Endothelial cell (in vitro differentiated cells): ENCODE measurements at regions not wholly inside any gene's neighbourhood (a gene's known extent, or its start where the extent isn't known, plus 50 kb on each side); places are given as distances from the start of the nearest gene placed in this dataset.

Experiments used
- DNase-seq: peaks from one replicate; pipeline ENCODE4 v3.0.0; 2021; ENCODE audit warnings: low spot score
- H3K27ac Mint-ChIP-seq: one replicate; pipeline ENCODE4 v1.8.0; 2021; ENCODE audit warnings: mixed read lengths, inconsistent platforms; ENCODE audit not compliant: unreplicated experiment
- H3K27me3 Mint-ChIP-seq: one replicate; pipeline ENCODE4 v1.8.0; 2021; ENCODE audit warnings: mild to moderate bottlenecking, moderate library complexity, mixed read lengths, inconsistent platforms; ENCODE audit not compliant: unreplicated experiment
- H3K36me3 Mint-ChIP-seq: one replicate; pipeline ENCODE4 v1.8.0; 2021; ENCODE audit warnings: mild to moderate bottlenecking, low read depth, mixed read lengths, inconsistent platforms; ENCODE audit not compliant: unreplicated experiment
- H3K4me1 Mint-ChIP-seq: one replicate; pipeline ENCODE4 v1.8.0; 2021; ENCODE audit warnings: mild to moderate bottlenecking, mixed read lengths, inconsistent platforms; ENCODE audit not compliant: unreplicated experiment
- H3K4me3 Mint-ChIP-seq: one replicate; pipeline ENCODE4 v1.8.0; 2021; ENCODE audit warnings: mild to moderate bottlenecking, mixed read lengths, inconsistent platforms; ENCODE audit not compliant: unreplicated experiment
- H3K9me3 Mint-ChIP-seq: one replicate; pipeline ENCODE4 v1.8.0; 2021; ENCODE audit warnings: mixed read lengths, inconsistent platforms; ENCODE audit not compliant: unreplicated experiment
- CTCF ChIP-seq: fragments of 200-600 bp; sonication (generic); IDR thresholded peaks from one replicate; pipeline ENCODE4 v1.5.0; 2021; ENCODE audit warnings: antibody characterized with exemption; ENCODE audit not compliant: unreplicated experiment

- DNase-seq: no peak
- no peak overlapping the region for H3K27ac Mint-ChIP-seq
- no peaks in the 10 kb centered on the region for H3K4me1 Mint-ChIP-seq
- TF ChIP-seq CTCF: no peak
- no peaks in the 10 kb centered on the region for H3K9me3 Mint-ChIP-seq
- peaks cover 3% of the 10 kb centered on the region for H3K27me3 Mint-ChIP-seq
- H3K36me3 Mint-ChIP-seq: no peaks in the 10 kb centered on the region
- no peak overlapping the region for H3K4me3 Mint-ChIP-seq
Observed at GRCh38 chr7:131787101-131787500, 230.7 kb upstream of the PODXL start.

GRCh38 chr7:131786204-131786603 is 229.8 kb upstream of the PODXL start:
- Mint-ChIP-seq H3K4me3 (no peak overlapping the region), H3K4me1 (no peaks in the 10 kb centered on the region), H3K36me3 (no peaks in the 10 kb centered on the region), H3K9me3 (no peaks in the 10 kb centered on the region), H3K27me3 (peaks cover under 1% of the 10 kb centered on the region), H3K27ac (no peak overlapping the region)
- DNase-seq: no peak
- TF ChIP-seq CTCF: no peak

GRCh38 chr7:131778601-131779000 is 222.2 kb upstream of the PODXL start:
- H3K4me3 Mint-ChIP-seq: no peak overlapping the region
- no peaks in the 10 kb centered on the region for H3K9me3 Mint-ChIP-seq
- no peak overlapping the region for H3K27ac Mint-ChIP-seq
- TF ChIP-seq CTCF: no peak
- peaks cover 2% of the 10 kb centered on the region for H3K27me3 Mint-ChIP-seq
- no peaks in the 10 kb centered on the region for H3K36me3 Mint-ChIP-seq
- no peak for DNase-seq
- H3K4me1 Mint-ChIP-seq: peaks cover 4% of the 10 kb centered on the region

GRCh38 chr7:131774419-131775220 is 218.2 kb upstream of the PODXL start:
- DNase-seq: no peak
- H3K27ac Mint-ChIP-seq: no peak overlapping the region
- no peak for TF ChIP-seq CTCF

GRCh38 chr7:131773413-131773812 is 217.0 kb upstream of the PODXL start:
- no peak for TF ChIP-seq CTCF
- Mint-ChIP-seq H3K9me3 (no peaks in the 10 kb centered on the region), H3K4me1 (peaks cover 4% of the 10 kb centered on the region), H3K27ac (no peak overlapping the region), H3K27me3 (peaks cover 2% of the 10 kb centered on the region), H3K36me3 (no peaks in the 10 kb centered on the region), H3K4me3 (no peak overlapping the region)
- no peak for DNase-seq

More at GRCh38 chr7:131774419-131775220, 218.2 kb upstream of the PODXL start:
- H3K9me3 Mint-ChIP-seq: no peaks in the 10 kb centered on the region
- no peaks in the 10 kb centered on the region for H3K36me3 Mint-ChIP-seq
- H3K4me1 Mint-ChIP-seq: peaks cover 4% of the 10 kb centered on the region
- H3K4me3 Mint-ChIP-seq: no peak overlapping the region
- peaks cover 2% of the 10 kb centered on the region for H3K27me3 Mint-ChIP-seq
